Epidermal melanocyte (primary cell): ENCODE measurements at regions not wholly inside any gene's neighbourhood (a gene's known extent, or its start where the extent isn't known, plus 50 kb on each side); places are given as distances from the start of the nearest gene placed in this dataset.

Experiments
- DNase-seq: peaks from one replicate; pipeline ENCODE4 v3.0.0; 2011; ENCODE audit warnings: low spot score; ENCODE audit not compliant: insufficient read length

DNA sequence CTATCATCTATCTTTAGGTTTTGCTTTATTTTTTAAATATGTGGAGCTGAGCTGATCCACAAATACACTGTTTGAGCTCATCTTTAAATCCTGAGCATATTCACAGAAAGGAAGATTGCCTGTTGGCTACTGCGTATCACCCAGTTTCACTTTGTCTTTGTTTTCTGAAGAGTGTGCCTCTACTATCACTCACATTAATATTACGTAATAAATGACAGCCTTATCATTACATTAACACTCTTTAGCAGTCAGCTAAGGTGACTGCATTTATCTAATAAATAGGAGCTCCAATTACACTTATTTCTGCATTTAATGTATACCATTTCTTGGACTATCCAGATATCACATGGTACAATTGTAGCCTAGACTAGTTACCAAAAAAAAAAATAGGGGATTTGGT lies 511.7 kb downstream of the NR2F1-AS1 start:
- no peak for DNase-seq

DNA sequence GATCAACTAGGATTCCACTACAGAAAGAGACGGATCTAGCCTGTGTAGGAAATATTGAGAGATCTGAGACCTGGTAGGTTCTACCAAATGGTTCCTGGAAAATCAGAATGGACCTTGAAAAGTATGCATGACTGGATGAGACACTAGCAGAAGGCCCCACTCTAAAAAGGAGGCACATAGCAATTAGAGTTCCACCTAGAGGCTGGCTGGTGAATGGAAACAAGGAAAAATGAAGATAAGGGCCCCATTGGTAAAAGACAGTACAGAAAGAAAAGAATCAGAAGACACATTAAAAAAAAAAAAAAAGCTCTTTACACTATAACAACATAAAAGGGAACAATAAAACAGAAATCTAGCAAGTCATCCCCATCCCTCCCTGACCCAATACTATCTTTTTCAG lies 518.5 kb downstream of the NR2F1-AS1 start:
- DNase-seq, result no peak

DNA sequence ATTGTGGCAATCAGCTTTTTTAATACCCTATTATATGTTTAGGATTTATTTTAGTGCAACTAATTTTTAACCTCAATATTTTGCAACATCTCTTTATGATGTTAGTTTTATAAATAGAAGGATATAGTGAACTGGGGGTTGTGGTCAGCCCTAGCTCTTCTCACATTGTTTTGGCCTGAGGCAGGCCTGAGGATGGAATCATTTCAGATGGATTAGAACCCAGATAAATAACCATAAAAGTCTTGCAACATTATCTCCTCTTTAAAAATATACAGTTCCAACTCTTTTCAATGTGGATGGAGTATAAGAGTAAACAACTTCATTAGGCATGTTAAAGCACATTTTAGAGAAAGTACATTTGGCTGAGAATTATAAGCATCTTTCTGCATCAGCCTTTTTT lies 522.7 kb downstream of the NR2F1-AS1 start:
- DNase-seq, result no peak

DNA sequence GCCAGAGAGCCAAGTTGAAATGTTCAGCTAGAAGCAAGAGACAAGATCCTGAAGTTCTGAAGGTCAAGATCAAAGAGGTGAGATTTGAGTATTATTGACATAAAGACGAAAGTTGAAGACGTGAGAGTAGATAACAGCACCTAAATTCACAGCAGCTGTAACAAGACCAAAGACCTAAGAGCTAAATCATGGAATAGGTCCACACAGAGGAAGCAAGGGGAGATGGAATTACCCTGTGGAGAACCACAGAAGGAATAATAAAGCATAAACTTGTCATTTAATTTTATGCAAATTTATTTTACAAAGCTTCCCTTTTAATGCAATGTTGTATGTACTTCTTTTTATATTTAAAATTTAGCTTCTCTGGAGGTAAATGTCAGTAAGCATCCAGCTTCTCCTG lies 523.7 kb downstream of the NR2F1-AS1 start:
- no peak for DNase-seq

DNA sequence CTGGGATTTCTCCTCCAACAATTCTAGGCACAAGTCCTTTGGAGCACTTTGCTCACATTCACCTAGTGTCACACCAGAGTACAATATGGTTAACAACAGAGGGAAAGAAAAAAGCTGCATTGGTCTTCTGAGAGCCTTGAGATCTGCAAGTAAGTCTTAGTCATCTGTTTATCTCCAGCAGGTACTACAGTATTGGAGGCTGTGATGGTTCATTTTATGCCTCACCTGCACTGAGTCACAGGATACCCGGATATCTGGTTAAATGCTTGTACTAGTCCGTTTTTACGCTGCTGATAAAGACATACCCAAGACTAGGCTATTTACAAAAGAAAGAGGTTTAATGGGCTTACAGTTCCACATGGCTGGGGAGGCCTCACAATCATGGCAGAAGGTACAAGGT lies 525.0 kb downstream of the NR2F1-AS1 start:
- no peak for DNase-seq

DNA sequence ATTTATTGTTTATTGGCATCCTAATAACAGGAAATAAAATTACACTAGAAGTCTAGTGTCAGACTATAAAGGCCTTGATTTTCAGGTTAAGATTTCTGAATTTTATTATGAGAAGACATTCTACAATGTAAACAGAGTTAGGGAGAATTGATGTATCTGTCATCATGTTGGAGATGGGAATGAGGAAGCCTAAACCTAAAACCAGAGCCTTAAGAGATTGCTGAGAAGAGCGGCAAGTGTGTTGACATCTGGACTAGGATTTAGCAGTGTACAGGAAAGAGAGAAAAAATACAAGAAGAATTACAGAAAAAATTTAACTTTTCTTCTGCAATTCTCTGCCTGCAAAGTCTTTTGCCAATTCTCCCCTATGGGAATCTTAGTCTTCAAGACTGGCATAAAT lies 525.5 kb downstream of the NR2F1-AS1 start:
- DNase-seq, result no peak

DNA sequence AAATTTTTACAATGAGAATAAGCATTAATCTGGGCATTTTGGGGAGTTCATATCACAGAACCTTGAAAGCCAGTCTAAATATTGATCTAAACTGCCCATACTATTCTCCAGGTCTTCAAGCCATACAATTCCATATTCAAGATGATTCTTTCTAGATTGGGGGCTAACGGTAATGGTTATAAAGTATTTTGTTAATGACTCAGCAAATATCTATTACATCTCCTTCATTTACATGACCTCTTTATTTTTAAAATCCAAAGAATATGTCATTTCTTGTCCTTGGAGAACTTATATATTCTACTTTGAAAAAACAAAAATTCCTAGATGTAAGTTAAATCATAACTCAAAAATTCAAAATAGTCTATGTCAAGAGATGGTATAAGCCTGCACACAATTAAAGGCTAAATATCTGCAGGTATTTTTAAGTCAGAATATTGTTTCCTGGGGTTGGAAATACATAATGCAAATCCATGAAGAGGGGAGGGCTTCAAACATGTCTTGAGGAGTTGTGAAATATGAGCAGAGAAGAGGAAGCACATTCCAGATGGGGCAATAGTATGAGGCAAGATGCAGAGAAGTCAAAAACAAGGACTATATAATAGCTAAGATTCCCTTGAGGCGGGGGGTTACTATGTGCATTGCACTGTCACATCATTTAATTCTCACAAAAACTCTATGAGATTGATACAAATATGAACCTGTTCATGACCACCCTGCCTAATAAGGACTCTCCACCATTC lies 526.4 kb downstream of the NR2F1-AS1 start:
- no peak for DNase-seq

DNA sequence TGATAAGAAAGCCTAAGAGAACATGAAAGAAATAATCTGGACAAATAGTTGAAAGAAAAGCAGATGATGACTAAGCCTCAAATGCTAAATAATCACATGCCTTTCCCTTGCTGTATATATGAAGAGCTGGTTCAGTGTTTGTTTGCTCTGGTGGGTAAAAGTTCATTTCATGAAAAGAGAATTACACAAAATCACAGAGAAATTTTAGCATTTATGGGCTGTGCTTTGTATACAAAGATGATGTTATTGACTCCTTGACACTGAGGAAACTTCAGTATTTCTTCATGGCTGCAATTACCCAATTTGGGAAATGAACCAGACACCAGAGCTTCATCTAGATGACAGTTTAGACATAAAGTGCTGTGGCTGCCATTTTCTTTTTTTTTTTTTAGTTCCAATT lies 527.2 kb downstream of the NR2F1-AS1 start:
- no peak for DNase-seq

DNA sequence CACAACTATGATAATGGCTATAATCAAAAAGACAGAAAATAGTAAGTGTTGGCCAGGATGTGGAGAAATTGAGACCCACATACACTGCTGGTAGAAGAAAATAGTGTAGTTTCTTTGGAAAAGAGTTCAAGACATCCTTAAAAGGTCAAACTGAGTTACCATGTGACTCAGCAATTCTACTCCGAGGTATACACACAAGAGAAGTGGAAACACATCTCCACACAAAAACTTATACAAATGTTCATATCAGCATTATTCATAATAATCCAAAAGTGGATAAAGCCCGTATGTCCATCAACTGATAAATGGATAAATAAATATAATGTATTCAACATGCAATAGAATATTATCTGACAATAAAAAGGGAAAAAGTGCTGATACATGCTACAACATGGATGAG lies 532.2 kb downstream of the NR2F1-AS1 start:
- DNase-seq, result no peak

DNA sequence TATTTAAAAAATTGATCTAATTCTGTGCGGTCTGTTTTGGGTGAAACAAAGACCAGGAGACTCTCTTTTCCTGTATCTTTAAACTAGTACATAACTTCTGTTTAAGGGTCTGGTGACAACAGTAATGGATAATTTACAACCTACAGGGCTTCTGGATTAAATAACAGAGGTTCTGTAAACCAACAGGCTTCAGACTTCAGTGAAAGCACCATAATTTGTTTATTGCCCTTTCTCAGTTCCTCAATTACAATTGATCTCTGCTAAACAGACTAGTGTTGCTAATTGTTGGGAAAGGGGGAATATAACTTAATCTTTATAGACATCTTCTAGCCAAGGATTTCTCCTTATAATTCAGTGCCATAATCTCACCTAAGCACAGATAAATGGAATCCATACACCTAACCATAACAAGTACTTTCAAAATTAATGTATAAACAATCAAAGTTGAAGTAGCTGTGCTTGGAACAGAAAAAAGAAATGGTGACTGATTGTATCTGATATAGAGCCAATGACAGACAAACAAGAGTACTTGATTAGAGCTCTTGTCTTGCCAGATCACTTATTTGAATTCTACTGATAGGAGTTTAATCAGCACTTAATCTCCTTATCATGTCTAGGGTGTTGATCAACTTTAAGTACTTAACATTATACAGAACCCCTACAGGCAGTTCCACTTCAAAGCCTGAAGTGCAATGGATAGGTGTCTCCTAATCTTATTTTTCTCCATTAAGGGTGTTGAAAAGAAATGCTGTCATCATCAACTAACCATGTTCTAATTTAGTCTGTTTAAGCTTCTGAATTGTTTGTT lies 536.0 kb downstream of the NR2F1-AS1 start:
- no peak for DNase-seq

DNA sequence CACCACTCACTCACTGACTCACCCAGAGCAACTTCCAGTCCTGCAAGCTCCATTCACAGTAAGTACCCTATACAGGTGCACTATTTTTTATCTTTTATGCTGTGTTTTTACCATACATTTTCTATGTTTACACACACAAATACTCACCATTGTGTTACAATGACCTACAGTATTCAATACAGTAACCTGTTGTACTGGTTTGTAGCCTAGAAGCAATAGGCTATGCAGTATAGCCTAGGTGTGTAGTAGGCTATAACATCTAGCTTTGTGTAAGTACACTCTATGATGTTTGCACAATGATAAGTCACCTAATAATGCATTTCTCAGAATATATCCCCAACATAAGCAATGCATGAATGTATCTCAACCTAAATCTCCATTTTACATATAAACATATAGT lies 541.1 kb downstream of the NR2F1-AS1 start:
- no peak for DNase-seq

DNA sequence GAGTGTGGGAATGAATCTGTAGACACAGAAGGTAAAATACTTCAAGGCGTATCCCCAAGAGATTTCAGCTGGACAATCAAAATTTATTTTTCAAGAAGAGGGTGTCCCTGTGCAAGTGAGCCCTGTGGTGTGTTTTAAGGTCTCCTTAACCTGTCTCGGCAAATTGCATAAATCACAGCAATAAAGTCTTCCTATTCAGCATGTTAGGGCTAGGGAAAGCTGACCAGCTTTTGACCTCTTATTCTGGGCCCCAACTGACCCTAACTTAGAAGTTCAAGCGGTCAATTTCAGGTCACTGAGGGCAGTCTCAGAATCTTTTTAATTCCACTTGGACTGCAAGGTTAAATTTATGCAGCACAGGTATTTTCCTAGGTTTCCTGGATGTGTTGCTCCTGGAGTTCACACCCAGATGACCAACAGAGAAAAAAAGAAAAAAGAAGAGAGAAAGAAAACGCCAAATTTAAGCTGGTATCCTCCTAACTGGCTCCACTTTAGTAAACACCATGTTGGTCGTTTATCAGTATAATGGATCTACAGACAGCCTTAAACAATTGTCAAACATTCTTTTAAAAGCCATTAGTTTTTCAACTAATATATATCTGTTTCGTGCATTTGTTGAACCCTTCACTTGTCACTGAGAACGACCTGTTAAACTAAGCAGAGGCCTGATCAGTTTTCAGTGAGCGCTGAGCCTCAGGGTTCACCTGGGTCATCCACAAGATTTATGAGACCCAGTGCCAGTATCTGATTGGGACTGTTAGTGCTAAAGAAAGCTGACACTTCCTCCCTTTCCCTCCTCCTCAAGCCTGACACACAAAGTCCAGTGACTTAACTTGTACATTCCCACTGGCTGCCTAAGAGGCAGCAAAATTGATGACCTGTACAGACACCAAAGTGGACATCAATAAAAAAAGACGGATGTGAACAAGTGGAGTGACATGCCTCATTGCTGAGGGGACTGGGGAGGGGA lies 546.1 kb downstream of the NR2F1-AS1 start:
- no peak for DNase-seq

DNA sequence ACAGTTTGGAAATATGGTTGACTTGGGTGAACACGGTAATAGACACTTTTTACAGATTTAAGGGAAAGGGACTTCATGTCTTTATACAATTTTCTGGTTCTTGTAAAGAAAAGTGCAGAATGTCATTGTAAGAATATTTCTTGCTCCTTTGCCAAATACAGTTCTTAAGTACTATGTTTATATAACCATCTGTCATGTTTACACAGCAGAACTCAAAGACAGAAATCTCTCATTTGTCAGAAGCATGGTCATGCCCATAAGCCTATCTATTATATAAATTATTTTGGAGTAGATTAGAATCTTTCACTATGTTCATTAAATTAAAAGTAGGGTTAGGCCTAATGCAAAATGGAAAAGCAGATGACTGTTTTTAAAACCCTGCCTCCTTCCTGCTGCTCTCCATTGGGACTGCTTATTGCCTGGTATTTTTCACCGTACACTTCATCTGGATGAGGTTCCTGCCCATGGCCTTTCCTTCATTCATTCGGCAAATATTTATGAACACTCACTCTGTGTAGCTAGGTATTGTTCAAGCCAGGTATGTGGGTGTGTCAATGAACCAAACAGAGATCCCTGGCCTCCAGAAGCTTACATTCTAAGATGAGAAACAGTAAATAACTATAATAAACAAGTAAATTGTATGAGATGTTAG lies 558.1 kb downstream of the NR2F1-AS1 start:
- no peak for DNase-seq

DNA sequence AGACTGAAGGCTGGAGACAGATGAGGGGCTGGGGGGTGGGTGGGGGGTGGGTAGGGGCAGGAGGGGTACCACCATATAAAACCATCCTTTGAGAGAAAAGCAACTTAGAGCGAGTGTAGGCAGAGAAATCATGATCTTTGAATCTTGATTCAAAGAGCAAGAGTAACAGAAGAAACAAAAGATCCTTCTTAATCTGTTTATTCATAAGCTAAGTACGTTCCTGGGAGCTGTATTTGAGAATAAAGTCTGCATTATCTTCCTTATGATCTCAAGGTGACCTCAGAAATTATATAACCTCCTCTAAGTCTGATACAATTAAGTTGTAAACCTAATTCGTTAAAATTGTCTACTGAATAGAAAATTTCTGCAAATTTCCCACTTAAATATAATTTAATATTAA lies 558.8 kb downstream of the NR2F1-AS1 start:
- no peak for DNase-seq

DNA sequence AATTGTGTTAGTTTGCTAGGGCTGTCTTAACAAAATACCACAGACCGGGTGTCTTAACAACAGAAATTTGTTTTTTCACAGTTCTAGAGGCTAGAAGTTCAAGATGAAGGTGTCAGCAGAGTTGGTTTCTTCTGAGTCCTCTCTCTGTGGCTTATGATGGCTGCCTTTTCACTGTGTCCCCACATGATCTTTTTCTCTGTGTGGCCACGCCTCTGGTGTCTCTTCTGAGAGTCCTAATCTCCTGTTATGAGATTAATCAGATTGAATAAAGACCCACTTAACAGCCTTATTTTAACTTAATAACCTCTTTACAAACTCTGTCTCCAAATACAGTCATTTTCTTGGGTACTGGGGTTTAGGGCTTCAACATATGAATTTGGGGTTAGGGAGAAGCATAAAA lies 561.1 kb downstream of the NR2F1-AS1 start:
- no peak for DNase-seq

DNA sequence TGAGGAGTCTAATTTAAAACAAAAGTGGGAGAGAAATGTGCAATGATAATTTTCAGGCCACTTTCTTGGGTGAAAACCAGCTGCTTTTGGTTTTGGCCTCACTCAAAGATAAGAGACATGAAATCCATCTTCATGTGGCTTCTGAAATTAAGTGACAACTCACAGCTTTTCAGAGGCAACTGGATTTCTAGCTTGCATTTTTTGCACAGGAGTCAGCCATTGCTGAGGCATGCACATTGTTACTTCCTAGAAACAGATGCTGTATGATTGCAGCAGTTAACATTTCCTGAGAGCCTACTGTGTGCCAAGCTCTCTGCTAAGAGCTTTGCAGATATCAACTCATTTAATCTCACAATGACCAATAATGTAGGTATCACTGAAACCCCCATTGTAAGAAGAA lies 562.6 kb downstream of the NR2F1-AS1 start:
- no peak for DNase-seq

DNA sequence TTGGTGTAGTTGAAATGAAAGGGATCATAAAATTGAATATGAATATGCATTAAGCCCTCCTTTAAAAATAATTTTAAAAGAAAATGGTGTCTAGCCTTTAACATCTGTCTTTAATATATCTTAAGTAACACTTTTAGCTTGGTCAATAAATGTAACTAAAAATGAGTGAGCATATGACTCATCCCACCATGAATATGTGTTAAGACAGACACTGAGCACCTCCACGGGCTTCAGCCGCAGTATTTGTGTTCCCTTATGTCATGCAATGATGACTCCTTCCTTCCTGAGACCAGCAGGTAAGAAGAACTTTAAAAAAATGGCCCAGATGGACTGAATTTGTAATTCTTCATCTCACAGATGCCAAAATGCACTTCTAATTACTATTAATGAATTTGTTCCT lies 563.2 kb downstream of the NR2F1-AS1 start:
- no peak for DNase-seq

DNA sequence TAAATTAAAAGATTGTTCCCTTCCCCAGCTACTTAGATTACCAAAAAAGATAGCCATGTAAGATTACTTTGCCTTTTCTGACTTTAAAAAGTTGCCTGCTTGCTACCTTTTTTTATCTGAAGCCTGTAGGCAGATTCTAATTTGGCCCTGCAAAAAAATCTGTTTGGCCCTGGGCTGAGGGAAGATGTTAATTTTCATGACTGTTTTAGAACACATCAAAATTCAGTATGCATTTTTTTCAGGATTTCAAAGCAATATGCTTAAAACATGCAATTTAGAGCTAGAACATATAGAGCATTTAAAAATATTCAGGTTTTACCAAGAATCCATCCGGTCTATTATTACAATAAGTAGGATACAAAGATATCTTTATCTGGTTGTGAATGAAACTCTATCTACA lies 563.6 kb downstream of the NR2F1-AS1 start:
- DNase-seq, result no peak

DNA sequence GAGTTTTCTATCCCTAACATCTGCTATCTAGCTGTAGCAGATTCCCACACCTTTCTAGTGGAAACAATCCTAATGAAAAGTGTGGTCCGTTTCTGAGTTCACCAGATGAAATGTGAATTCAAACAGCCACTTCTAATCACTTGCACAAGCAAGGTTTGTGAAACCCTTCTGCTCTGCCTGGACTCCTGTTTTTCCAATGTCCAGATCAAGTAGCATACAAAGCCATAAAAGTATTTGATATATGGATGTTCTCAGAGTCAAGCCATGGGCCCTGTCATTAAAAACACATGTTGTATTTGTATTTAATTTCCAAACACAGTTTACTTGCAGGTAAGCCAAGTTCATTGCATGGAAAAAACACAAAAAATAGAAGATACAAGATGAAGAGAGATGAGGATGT lies 570.4 kb downstream of the NR2F1-AS1 start:
- no peak for DNase-seq

DNA sequence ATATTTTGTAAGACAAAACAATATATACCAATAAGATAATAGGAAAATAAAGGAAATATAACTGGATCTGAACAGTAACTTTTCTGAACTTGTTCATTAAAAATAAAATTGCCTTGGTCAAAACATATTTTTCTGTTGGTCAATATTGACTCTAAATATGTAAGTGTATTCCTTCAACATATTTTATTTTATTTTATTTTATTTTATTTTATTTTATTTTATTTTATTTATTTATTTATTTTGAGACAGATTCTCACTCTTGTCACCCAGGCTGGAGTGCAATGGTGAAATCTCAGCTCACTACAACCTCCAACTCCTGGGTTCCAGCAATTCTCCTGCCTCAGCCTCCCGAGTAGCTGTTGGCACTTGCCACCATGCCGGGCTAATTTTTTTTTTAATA lies 571.0 kb downstream of the NR2F1-AS1 start:
- DNase-seq, result no peak

DNA sequence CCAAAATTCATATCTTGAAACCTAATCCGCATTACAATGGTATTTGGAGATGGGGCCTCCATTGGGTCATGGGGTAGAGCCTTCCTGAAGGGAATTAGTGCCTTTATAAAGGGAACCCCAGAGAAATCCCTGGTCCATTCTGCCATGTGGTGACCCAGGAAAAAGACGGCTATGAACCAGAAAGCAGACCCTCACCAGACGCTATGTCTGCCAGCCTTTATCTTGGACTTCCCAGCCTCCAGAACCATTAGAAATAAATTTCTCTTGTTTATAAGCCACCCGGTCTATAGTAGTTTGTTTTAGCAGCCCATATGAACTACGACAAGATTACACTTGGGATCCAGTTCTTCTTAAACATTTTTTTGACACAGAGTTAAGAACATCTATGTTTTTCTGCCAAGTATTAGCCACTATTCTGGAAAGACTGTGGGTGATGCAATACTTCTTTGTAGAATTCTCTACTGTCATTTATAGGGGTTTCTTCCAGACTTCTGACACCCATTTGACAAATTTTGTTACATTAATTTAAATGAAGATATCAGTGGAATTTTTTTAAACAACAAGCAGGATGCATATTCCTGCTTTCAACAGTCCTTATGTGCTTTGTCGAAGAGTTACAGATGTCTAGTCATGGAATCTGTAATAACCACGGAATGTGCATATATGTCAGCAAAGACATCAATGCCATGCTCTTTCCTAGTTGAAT lies 572.4 kb downstream of the NR2F1-AS1 start:
- DNase-seq, result no peak
